ENCODE measurements at regions not wholly inside any gene's neighbourhood (a gene's known extent, or its start where the extent isn't known, plus 50 kb on each side); places are given as distances from the start of the nearest gene placed in this dataset.
"Not testable (repeated sequence)": the region's sequence is repeated elsewhere in the genome, so short reads cannot be mapped to it uniquely, and the experiment has no call there.

GRCh38 chr5:56048124-56048523 is 53.4 kb upstream of the IL6ST start:
- Histone ChIP-seq H3K4me3 (ENCODE audit: low read depth, low read length) (no peak overlapping the region), H3K9me3 (ENCODE audit: control insufficient read depth, insufficient read depth, low read length) (peaks cover 3% of the 10 kb centered on the region), H3K27ac (ENCODE audit: low read depth, low read length) (no peak overlapping the region), H3K27me3 (ENCODE audit: control insufficient read depth, insufficient read depth, low read length) (no peaks in the 10 kb centered on the region)
- CTCF ChIA-PET = no interaction called here
- no peak for TF ChIP-seq CTCF (IDR thresholded peaks at IDR 0.05; ENCODE audit: low read depth, low read length)
- DNase-seq (ENCODE audit: low read depth, low spot score) = no peak
- POLR2A ChIA-PET = no interaction called here

GRCh38 chr5:56047448-56047847 is 52.7 kb upstream of the IL6ST start:
- no peaks in the 10 kb centered on the region for H3K27me3 ChIP-seq (ENCODE audit: control insufficient read depth, insufficient read depth, low read length)
- no peak overlapping the region for H3K4me3 ChIP-seq (ENCODE audit: low read depth, low read length)
- ChIA-PET CTCF (no interaction called here), POLR2A (no interaction called here)
- TF ChIP-seq CTCF (IDR thresholded peaks at IDR 0.05; ENCODE audit: low read depth, low read length) = no peak
- no peak overlapping the region for H3K27ac ChIP-seq (ENCODE audit: low read depth, low read length)
- no peak for DNase-seq (ENCODE audit: low read depth, low spot score)
- H3K9me3 ChIP-seq (ENCODE audit: control insufficient read depth, insufficient read depth, low read length) = no peaks in the 10 kb centered on the region

GRCh38 chr5:56045469-56045868 is 50.7 kb upstream of the IL6ST start:
- POLR2A ChIA-PET = no interaction called here
- CTCF ChIA-PET = no interaction called here
- TF ChIP-seq CTCF (IDR thresholded peaks at IDR 0.05; ENCODE audit: low read depth, low read length) = no peak
- H3K4me3 ChIP-seq (ENCODE audit: low read depth, low read length) = no peak overlapping the region
- DNase-seq (ENCODE audit: low read depth, low spot score) = no peak
- no peak overlapping the region for H3K27ac ChIP-seq (ENCODE audit: low read depth, low read length)
- no peaks in the 10 kb centered on the region for H3K9me3 ChIP-seq (ENCODE audit: control insufficient read depth, insufficient read depth, low read length)
- no peaks in the 10 kb centered on the region for H3K27me3 ChIP-seq (ENCODE audit: control insufficient read depth, insufficient read depth, low read length)

- DNase-seq (ENCODE audit: low read depth, low spot score); CTCF ChIA-PET; H3K4me3 ChIP-seq (ENCODE audit: low read depth, low read length); H3K9me3 ChIP-seq (ENCODE audit: control insufficient read depth, insufficient read depth, low read length); H3K27me3 ChIP-seq (ENCODE audit: control insufficient read depth, insufficient read depth, low read length); H3K27ac ChIP-seq (ENCODE audit: low read depth, low read length): not testable (repeated sequence)
- POLR2A ChIA-PET = interaction anchor here (0.6 kb wide), 1 partner anchor 62 kb away, joined by 4 read pairs; no protein-coding TSS in a partner anchor
Observed at GRCh38 chr5:56044746-56045428, 50.1 kb upstream of the IL6ST start.

Data from AG04450 (cell line).